NCI-H526 treated with DMSO at 0.1 percent for 48 hours (cell line): ENCODE measurements at regions not wholly inside any gene's neighbourhood (a gene's known extent, or its start where the extent isn't known, plus 50 kb on each side); places are given as distances from the start of the nearest gene placed in this dataset.
"Not testable (repeated sequence)": the region's sequence is repeated elsewhere in the genome, so short reads cannot be mapped to it uniquely, and the experiment has no call there.

Experiments used
- DNase-seq: peaks from one replicate; lab custom pipeline; 2025; lab: John Stamatoyannopoulos, UW

DNA sequence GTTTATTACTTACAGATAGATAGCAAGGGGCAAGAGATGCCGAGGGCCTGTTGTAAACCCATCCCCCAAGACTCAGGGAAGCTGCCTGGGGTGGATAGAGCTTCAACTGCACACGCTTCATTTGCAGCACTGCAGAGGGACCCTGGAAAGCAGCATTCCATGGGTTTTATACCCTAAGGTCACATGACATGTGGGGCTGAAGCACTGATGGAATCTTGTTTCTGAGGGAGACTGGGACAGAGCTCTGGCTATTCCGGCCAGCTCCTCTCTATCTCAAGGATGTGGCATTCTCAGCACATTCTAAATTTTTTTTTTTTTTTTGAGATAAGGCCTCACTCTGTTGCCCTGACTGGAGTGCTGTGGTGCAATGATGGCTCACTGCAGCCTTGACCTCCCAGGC lies 300.1 kb downstream of the MYCN start:
- no peak for DNase-seq

DNA sequence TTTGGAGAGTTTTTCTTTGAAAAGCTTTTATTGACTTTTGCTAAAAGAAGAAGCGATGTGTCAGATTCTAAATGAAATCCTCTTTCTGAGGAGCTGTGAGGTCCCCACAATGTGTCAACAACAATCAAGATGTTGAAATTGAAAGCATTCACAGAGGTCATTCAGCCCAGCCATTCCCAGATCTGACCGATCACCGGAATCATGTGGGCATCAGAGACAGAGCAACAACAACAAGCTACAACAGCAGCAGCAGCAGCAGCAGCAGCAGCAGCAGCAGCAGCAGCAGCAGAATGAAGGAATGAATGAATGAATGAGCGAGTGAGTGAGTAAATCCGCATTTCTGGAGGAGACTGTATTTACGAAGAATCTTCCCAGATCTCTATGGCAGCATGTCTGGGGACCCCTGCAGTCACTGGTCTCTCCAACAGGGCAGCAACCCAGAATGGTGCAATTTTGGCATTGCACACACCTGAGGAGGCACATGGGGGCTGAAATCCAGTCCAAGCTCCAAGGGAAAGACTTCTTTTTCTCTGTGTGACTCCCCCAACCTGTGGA lies 299.0 kb downstream of the MYCN start:
- no peak for DNase-seq

DNA sequence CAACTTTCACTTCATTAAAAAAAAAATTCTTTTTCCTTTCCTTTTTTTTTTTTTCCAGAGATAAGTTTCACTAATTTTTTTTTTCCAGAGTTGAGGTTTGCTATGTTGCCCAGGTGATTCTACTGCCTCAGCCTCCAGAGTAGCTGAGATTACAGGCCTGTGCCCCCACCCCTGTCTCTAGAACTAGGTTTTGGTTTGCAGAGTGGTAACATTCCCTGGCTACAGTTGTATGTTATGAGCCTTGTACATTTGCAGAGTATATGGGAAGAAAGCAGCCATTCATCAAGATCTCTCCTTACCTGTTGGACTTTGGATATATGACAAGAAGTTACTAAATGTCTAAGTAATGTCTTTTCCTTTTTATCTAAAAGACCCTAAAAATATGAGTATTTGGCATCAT lies 298.4 kb downstream of the MYCN start:
- DNase-seq, result no peak

DNA sequence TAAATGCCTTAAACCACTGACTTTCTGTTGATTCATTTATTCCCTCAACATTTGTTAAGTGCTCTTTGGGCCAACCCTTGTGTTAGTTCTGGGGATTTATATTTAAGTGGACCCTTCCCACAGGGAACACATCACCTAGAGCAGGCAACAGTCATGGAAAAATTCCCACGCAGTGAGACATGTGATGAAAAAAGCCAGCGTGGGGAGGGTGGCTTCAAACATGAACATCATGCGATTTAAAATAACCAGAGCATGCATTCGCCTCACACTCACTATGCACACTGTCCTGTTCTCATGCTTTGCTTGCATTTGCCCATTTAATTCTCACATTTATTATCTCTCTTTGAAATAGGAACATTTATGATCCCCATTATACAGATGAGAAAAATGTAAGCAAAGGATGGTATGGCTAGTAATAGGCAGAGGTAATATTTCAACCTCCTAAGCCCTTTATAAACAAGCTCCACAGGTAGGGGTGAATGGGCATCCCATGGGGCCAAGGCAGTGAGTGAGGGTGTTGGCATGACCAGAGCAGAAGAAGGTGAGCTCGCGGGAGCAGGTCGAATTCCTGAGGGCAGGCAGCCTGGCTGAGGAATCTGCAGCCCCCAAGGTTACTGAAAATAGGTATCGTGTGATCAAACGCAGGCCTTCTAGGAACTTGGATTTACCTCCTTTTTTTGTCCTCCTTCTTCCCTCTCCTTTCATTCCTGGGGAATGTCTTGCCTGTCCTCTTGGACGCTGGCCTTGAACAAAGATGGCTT lies 297.8 kb downstream of the MYCN start:
- DNase-seq, result no peak

- no peak for DNase-seq
Measured at GRCh38 chr2:16235747-16236146, 295.4 kb downstream of the MYCN start.

DNA sequence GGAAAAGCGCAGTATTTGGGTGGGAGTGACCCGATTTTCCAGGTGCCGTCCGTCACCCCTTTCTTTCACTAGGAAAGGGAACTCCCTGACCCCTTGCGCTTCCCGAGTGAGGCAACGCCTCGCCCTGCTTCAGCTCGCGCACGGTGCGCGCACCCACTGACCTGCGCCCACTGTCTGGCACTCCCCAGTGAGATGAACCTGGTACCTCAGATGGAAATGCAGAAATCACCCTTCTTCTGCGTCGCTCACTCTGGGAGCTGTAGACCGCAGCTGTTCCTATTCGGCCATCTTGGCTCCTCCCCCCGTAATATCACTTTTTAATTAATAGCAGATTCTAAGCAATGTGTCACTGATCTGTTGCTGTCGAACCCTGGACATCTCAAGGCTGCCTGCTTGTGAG lies 294.9 kb downstream of the MYCN start:
- DNase-seq, result not testable (repeated sequence)

DNA sequence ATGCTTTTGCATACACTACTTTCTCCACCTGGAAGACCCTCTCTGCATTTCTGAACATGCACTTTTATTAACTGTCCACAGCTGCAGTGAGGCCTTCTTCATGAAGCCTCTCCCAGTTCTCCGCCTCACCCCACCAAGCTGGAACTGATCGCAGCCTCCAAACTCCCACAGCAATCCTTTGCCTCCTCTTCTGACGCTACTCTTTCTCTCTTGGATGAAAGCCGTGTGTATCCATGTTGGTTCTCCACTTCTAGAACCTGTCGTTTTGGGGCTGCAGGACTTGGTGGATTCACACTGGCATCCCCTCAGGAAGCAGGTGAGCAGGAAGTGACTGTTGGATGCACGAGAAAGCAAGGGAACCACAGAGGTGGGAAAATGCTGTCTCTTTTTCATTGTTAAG lies 288.6 kb downstream of the MYCN start:
- DNase-seq, result no peak

DNA sequence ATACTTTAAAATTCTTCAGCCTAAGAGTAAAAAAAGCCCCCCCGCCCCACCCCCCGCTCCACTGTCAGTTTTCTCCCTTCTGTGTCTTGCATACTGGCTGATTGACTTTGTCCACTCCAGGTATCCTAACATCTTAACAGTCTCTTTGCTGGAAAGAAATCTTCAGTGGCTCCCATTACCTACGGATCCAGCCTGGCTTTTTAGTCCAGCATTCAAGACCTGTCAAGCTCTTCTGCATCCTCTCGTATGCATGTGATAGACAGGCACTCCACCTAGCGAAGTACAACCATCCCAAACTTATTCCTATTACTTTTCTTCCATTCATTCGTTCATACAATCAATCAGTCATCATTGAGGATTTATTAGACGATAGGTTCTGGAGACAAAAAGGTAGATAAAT lies 288.1 kb downstream of the MYCN start:
- DNase-seq, result no peak

- no peak for DNase-seq
Measured at GRCh38 chr2:16227811-16228462, 287.6 kb downstream of the MYCN start.

- DNase-seq, result no peak
Measured at GRCh38 chr2:16226943-16227664, 286.8 kb downstream of the MYCN start.

- DNase-seq, result no peak
Measured at GRCh38 chr2:16226381-16226780, 286.0 kb downstream of the MYCN start.

- DNase-seq, result no peak
Measured at GRCh38 chr2:16225545-16225944, 285.2 kb downstream of the MYCN start.

DNA sequence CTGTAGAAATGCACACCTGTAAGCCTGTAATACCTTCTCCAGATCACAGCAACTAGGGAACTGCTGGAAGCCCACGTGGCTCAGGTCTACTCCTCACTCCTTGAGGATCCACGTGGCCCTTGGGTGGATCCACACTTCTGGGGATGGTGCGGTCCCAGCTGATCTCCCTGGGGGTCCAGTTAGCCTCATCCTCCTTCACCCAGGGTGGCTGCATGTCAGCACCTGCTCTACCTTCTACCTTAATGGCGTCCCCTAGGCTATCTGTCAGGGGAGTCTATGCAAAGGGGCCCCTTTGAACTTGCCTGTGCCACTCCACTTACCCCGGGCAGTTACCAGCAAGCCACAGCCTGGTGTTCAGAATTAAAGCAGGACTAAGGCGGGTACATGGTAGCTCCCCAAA lies 284.7 kb downstream of the MYCN start:
- DNase-seq, result no peak

DNA sequence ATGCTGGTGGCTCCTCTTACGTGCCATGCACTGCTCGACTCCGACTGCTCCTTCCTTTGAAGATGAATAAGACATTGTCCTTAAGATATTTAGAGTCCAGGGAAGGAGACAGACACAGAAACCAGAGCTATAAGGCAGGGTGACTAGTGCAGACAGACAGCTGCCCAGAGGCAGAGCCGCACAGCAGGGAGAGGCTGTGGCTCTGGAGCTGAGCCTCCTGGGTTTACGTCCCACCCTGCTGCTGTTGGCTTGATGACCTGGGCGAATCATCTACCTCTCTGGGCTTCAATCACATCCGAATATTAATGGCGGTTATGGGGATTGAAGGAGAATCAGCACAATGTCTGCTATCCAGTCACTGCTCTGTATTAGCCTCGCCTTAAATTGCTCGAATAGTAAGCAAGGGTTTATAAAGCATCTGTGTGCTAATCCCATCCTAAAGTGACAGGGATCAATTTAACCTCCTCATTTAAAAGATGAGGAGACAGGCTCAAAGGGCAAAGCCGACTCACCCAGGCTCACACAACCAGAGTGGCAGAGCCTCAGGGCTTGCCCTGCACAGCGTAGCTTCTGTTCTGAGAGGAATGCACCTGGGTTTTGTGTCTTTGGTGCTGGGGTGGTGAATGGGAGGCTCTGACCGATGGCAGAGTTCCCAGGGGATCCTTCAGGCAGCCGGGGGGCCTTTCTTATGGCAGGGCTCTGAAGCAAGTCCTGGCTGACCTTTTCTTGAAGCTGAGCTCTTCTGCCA lies 284.1 kb downstream of the MYCN start:
- no peak for DNase-seq

DNA sequence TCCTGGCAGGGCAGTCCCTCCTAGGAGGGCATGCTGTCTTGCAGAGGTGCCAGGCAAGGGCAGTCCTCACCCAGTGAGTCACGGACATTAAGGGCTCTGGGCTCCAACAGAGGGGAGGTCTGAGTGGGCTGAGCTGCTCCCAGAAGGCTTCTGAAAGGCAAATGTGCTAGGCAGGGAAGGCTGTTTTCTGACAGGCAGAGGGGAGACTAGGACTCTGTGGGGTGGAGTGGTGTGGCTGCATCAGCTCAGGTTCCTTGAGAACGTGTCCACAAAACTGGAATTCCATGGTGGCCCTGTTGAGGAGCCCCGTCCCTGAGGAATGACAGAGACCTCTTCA lies 283.5 kb downstream of the MYCN start:
- DNase-seq, result no peak

GRCh38 chr2:16223161-16223840 lies 283.0 kb downstream of the MYCN start:
- DNase-seq, result no peak

GRCh38 chr2:16222326-16222725 lies 282.0 kb downstream of the MYCN start:
- DNase-seq, result no peak

GRCh38 chr2:16221461-16222010 lies 281.2 kb downstream of the MYCN start:
- DNase-seq, result no peak

DNA sequence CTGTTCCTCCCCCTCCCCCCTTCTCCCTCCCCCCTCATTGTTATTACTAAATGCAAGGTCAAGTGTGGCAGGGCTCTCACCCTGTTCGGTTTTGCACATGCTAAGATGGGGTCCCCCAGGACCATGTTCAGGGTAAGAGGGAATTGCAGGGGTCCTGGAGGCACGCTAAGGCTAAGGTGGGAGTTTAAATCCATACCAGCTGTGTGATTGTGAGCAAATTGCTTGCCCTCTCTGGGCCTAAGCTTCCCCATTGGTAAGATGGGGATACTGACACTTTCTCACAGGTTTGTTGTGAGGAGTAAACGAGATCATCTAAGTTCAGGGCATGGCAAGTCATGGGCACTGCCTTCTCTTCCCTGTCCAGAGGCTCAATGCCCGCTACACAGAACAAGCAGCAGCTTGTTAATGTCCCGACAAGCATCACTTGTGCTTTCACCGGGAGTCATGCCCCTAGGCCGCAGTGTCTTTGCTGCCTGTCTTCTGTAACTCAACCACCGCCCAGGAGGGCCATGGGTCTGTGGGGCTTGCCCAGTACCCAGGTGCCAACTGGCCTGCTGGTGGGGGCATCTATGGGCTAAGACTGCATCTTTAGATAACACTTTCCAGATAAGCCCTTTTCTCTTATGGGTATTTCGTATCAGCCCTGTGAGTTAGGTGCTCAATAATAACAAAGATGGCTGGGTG lies 279.1 kb downstream of the MYCN start:
- DNase-seq, result no peak

DNA sequence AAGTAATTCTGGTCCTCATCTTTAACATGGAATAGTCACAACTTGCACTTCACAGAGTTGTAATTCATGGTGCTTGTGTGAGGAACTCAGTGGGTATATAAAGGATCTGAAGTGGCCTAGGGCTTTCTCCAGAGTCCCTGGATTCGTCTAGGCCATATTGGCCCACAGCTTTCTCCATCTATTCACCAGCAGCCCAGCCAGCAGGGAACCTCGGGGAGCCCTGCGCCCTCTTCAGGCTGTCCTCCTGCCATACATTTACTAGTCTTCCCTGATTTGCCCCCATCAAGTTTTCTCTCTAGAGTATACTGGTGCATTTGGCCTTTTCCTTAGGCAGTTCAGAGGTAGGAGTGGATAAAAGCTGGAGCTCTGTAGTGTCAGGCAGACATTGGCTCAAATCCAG lies 278.3 kb downstream of the MYCN start:
- DNase-seq, result peak; percentile 100

DNA sequence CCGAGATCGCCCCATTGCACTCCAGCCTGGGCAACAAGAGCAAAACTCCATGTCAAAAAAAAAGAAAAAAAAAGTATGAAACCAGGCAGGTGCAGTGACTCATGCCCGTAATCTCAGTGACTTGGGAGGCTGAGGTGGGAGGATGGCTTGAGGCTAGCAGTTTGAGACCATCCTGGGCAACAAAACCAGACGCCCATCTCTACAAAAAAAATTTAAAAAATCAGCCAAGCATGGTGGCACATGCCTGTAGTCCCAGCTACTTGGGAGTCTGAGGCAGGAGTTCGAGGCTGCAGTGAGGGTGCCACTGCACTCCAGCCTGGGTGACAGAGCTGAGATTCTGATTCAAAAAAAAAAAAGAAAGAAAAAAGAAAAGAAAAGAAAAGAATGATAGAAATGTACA lies 277.8 kb downstream of the MYCN start:
- no peak for DNase-seq
